ENCODE measurements at regions not wholly inside any gene's neighbourhood (a gene's known extent, or its start where the extent isn't known, plus 50 kb on each side); places are given as distances from the start of the nearest gene placed in this dataset.
A peak's percentile ranks its signal among the peaks of the same experiment; 100 is the strongest.
"Not testable (repeated sequence)": the region's sequence is repeated elsewhere in the genome, so short reads cannot be mapped to it uniquely, and the experiment has no call there.

DNA sequence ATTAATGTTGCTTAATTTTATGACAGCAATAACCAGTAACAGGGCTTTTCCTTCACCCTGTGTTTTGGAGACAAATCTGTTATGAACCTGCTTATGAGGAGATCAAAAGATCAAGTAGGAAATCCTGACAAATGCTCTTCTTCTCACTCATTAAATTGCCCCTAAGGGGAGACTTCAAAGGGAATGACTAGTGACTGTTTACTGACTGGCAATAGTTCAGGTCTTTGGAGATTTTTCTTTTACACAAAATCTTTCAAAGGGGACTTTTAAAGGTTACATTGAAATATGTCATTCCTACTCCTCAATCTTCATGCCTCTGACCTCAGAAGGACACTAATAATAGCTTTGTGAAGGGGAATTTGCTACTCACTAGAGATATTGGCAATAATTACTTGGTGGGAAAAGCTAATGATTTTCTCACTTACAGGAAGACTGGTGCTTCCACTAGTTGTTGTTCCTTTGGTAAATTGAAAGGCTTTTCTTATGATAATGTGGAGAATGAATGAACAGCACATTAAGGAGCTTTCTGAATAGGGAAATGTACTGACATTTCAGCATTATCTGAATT lies 292.9 kb upstream of the CA10 start:
- no peak for DNase-seq (ENCODE audit: low read depth in 2 of 3, low spot score in 1 of 3)

DNA sequence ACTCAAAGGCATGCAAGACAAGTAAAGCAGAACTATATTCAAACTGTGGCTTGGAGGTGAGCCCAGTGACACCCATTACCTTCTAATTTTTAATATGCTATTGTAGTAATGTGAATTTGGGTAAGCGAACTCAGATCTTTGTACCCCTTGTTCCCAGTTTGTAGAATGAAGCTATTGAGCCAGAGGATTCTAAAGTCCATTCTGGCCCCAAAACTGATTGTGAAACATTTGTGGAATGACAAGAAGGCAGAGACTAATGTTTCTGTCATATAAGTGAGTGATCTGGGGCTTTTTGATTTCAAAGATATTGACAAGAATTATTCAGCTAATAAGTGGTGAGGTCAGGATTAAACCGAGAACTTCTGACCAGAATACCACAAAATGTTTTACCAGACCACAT lies 283.8 kb upstream of the CA10 start:
- DNase-seq (ENCODE audit: low read depth in 2 of 3, low spot score in 1 of 3): no peak

DNA sequence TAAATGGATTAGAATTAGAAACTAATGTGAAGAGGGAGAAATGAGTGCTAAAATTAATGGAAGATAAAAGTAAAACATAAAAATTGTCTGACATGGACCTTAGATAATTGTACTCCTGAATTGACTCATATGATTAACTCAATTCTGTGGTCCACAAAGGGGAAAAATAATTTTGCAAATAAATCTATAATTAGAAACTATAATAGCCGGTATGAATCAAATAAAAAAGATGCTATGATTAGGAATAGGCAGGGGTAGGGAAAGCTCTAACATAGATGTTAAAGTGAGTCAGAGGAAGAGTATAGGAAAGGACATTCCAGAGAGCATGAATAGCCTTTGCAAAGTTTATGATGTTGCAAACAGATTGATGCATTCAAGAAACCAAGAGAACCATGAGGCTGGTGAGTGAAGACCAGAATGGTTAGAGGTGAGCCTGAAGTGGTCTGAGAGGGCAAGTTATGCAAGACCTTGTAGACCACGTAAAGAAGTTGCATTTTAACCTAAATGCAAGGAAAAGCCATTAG lies 262.1 kb upstream of the CA10 start:
- no peak for DNase-seq (ENCODE audit: low read depth in 2 of 3, low spot score in 1 of 3)

DNA sequence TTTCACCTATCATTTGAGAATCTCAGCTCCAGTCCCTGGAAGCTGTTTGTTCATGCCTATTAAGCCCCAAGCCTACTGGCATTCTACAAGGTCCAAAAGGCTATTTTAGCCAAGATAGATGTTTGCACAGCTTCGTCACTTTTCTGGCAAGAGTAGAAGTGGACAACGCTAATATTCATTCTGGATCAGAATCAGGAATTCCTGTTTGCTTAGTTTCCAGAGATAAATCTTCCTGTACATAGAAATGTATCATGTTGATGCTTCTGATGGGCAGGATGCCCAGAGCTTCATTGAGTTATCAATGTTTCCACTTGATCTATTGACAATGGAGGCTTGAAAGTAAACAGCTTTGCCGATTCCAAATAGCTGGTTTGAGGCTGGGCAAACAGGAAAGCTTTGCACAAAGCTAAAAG lies 260.7 kb upstream of the CA10 start:
- DNase-seq (ENCODE audit: low read depth in 2 of 3, low spot score in 1 of 3): no peak

DNA sequence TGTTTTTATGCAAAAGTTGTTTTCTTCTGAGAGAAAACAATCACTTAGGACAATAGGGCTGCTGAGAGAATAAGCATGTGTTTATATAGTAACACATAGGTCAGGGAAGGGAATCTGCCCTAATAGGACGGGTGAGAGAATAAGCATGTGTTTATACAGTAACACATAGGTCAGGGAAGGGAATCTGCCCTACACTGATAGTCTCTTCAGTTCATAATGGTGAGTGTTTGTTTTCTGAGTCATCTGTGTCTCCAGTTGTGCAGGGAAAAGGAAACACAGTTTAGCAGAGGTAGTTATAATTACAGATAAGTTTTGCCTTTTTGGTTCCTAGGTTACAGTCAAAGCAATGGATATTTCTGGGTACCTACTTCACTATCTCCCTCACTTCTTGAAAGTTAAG lies 252.3 kb upstream of the CA10 start:
- DNase-seq (ENCODE audit: low read depth in 2 of 3, low spot score in 1 of 3): no peak

DNA sequence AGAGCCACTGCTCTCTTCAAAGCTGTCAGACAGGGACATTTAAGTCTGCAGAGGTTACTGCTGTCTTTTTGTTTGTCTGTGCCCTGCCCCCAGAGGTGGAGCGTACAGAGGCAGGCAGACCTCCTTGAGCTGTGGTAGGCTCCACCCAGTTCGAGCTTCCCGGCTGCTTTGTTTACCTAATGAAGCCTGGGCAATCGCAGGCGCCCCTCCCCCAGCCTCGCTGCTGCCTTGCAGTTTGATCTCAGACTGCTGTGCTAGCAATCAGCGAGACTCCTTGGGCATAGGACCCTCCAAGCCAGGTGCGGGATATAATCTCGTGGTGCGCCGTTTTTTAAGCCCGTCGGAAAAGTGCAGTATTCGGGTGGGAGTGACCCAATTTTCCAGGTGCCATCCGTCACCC lies 250.7 kb upstream of the CA10 start:
- DNase-seq (ENCODE audit: low read depth in 2 of 3, low spot score in 1 of 3): not testable (repeated sequence)

DNA sequence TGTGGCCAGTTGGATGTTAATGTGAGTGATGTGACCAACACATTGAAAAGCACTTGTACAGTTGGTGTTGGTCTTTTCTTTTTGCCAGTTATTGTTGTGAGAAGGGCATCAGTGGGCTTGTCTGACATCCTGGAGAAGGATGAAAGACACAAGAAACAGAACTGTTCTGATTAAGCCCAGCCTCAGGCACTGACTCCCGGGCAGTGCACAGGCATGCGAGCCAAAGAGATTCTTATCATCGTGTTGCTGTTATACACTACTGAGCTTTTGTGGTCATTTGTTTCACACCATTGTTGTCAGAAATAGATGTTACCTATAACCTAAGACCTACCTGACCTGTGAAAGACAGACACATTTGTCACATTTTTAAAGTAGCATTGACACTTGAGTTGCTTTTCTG lies 236.8 kb upstream of the CA10 start:
- no peak for DNase-seq (ENCODE audit: low read depth in 2 of 3, low spot score in 1 of 3)

DNA sequence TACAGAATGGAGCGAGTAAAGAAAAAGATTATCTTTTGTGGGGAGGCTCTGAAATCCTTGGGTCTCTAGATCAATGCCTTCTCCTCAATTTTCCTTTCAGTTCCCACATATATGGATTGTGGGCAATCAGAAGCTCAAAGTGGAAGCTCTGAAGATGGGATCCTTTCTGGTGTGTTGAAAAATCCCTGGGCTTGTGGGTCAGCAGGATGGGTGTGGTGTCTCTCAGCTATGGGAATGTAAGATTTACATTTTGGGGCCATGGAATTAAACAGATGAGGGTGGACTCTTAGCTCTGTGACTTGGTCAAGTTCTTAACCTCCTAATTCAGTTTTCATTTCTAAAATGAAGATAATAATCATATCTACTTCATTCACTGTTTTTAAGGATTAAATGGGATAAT lies 231.9 kb upstream of the CA10 start:
- DNase-seq (ENCODE audit: low read depth in 2 of 3, low spot score in 1 of 3): no peak

DNA sequence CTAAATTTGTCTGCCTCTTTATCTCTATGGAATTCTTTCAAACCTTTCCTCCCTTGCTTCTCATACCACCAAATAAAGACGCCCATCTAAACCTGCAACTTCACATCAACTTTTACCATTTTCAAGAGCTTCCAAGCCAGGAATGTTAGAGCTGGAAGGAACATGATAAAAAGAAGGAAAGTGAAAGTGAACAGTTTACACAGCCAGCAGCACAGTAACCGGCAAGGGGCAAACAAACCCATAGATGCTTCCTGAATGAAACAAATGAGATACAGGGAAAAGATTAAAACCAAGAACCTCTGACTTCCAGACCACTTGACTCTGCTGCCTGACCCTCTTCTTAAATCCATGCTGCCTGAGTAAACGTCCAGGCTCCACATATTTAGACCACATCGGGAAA lies 231.1 kb upstream of the CA10 start:
- no peak for DNase-seq (ENCODE audit: low read depth in 2 of 3, low spot score in 1 of 3)

DNA sequence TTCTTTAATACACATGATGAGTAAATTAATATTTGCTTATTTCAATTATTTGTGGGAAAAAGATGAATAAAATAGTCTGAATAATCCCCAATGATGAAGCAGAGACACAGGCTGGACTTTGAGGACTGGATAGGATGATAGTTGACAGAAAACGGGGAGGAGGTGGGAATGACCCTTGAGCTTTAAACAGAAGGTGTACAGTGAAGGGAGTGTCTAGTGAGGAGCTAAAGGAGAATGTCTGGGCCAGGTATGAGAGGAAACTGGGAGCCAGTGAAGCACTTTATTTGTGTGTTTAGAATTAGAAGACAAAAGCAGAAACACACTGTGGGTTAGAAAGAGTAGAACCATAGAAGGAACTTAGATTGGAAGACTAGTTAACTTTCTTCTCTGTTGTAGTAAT lies 230.4 kb upstream of the CA10 start:
- no peak for DNase-seq (ENCODE audit: low read depth in 2 of 3, low spot score in 1 of 3)

DNA sequence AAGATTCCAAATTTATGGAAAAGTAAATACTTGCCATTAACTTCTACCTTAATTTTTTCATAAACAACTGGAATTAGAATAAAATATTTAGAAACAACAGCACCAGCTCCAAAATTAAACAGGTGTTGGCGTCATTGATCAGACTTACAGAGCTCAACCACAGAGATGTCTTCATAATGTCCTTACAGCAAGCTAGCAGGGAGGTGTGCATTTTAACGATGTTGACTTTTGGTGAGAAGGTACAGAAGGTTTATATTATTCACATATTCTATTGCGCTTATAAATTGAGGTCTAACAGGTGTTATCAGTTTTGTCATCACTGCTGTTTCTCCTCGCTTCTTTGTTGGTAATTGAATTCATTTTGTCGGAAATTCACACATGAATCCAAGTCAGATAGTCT lies 226.2 kb upstream of the CA10 start:
- no peak for DNase-seq (ENCODE audit: low read depth in 2 of 3, low spot score in 1 of 3)

DNA sequence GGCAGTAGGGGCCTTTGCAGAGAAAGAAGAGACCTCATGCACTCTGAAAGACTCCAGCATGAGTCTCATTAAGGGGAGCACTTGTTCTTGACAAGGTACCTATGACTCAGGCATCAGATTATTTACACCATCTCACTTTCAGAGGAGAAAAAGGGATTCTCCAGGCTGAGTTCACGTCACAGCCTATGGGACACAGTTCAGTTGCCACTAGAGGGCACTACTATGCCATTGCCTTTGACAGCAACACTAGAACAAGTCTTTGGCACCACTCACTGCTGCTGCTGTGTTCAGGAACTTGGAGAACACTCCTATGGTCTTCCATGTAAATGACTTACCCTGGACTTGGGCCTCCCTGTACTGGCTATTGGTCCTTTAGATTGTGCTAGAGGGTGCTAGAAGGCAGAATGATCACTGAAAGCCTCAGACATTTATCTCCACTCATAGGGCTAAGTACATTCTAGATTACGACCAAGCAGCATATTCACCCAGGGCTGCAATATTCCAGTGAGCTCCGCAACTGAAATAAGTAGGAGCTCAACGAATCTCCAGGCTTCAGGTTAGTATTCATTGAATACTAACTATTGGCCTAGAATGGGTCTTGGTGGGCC lies 225.1 kb upstream of the CA10 start:
- DNase-seq (ENCODE audit: low read depth in 2 of 3, low spot score in 1 of 3): peak in 2 of 3 donors; percentile 5 to 12

DNA sequence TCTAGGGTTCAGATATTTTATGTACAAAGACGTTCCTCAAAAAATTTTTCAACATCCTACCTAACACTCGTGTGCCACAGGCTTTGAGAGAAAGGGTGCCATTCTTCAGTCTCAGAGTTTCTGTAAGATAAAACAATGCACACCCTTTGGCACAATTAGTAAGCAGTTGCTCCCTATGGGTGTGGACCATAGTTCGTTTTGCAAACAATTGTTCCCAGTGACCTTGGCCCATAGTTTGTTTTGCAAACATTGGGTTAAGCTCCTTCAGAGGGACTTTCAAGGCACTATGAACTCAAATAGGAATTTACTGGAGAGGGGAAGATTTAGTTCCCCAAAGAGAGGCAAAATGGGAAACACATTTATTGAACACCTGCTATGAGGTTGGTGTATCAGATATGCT lies 220.3 kb upstream of the CA10 start:
- DNase-seq (ENCODE audit: low read depth in 2 of 3, low spot score in 1 of 3): no peak

DNA sequence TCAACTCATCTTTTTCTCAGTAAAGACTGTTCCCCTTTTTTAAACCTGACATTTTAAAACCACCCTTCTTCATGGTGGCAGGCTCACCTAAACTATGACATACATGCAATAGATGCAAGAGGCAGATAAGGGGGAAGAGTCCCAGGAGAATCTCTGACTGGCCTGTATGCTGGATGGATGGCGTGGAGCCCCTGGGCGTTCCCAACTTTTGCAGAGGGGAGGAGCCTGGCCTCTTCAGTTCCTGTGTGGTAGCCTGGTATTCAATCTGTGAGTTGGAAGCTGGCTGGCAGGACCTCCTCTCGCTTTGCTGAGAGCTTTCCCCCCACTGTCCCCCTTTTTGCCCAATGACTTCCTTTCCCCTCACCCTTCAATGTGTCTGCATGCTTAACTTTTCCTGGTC lies 217.6 kb upstream of the CA10 start:
- DNase-seq (ENCODE audit: low read depth in 2 of 3, low spot score in 1 of 3): no peak

DNA sequence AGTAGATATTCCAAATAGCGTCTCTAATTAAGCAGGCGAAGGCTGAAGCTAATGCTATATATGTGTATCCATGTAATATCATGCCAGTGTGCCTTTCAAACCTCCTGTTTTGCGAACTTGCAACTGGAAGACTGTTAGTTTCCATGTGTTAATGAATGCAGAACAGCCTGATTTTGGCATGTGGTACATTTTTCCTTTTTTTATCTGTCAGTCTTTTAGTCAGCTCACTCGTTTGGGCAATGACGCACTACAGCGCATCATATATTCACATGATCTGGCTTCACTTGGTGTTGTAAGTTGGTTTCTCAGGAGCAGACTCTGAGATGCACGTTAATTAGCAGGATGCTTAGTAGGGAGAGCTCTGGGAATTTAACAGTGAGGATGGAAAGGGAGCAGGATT lies 210.4 kb upstream of the CA10 start:
- no peak for DNase-seq (ENCODE audit: low read depth in 2 of 3, low spot score in 1 of 3)

DNA sequence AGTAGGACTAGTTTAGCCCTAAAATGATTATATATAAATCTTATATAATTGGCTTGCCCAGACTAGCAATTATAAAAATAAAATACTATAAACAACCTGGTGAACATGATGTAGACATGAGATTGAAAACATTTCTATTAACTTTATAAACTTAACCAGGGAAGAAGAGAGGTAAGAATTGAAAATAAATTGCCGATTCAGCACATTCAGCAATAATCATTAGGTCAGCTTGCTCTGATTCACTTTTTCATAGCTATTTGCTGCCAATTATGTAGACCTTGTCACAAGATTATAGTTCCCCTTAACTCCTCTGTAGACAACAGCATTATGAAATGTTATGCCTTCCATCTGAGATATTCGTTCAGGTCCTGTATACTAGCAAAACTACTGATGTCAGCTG lies 199.3 kb upstream of the CA10 start:
- DNase-seq (ENCODE audit: low read depth in 2 of 3, low spot score in 1 of 3): no peak

DNA sequence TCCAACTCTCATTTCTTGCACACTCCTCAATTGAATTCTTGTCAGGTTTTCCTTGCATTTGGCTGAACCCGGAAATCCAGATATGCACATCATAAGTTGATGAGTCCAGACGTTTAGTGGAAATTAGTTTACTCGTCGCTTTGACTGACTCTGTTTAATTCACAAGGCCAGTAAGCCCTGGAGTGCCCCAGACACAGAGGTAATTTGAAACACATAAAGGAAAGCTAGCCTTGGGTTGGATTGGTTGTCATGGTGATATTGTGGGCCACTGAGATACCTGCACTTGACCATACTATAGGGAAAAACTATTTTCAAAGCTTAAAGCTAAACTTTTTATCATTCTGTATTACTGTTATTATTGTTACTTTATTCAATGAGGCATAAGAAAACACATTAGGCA lies 178.3 kb upstream of the CA10 start:
- no peak for DNase-seq (ENCODE audit: low read depth in 2 of 3, low spot score in 1 of 3)

DNA sequence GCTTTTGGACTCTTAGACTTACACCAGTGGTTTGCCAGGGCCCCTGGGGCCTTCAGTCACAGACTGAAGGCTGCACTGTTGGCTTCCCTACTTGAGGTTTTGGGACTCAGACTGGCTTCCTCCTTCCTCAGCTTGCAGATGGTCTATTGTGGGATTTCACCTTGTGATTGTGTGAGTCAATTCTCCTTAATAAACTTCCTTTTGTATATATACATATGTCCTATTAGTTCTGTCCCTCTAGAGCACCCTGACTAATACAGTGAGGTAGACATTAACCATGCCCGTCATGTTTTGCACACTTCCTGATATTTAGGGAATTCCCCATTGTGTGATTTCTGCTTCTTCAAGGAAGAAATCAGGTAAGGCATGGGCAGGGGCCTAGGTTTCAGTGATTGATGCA lies 147.8 kb upstream of the CA10 start:
- no peak for DNase-seq (ENCODE audit: low read depth in 2 of 3, low spot score in 1 of 3)

DNA sequence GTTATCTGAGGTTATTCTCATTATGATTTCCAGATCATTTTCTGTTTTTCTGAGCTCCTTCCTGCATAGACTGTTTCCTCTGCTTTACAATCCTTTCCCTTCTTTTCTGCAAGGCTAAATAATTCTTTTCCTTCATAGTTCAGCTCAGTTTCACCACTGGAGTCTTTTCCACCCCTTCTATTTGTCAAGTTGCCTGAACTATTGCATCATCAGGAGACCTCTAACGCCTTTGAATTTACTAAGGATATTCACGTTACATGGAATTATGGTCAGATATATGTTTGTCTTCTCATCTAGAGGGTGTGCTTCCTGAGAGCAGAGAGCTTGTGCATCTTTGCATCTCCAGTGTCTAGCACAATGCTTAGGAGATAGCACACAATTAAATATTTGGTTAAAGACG lies 140.4 kb upstream of the CA10 start:
- no peak for DNase-seq (ENCODE audit: low read depth in 2 of 3, low spot score in 1 of 3)

DNA sequence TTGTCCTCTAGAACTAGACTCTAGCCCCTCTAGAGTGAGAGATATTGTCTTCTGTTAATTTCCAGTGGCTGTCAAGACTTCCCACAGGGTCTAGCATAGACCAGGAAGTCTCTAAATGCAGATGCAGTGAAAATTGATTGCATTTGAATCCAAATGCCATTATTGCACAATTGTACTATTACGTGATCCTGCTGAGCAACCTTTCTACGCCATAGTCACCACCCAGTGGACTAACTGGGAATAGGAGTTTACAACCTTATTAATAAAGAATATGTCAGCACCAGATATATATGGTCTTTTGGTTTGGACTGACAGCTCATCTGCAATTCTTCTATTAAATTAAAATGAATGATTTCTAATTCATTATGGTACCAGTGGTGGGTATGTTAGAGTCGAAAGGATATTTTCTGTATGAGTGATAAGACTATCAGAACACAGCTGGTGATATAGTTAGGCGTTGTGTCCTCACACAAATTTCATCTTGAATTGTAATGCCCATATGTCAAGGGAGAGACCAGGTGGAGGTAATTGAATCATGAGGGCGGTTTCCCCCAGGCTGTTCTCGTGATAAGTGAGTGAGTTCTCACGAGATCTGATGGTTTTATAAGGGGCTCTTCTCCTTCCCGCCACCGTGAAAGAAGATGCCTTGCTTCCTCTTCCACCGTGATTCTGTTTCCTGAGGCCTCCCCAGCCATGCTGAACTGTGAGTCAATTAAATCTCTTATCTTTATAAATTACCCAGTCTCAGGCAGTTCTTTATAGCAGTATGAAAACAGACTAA lies 138.9 kb upstream of the CA10 start:
- no peak for DNase-seq (ENCODE audit: low read depth in 2 of 3, low spot score in 1 of 3)

DNA sequence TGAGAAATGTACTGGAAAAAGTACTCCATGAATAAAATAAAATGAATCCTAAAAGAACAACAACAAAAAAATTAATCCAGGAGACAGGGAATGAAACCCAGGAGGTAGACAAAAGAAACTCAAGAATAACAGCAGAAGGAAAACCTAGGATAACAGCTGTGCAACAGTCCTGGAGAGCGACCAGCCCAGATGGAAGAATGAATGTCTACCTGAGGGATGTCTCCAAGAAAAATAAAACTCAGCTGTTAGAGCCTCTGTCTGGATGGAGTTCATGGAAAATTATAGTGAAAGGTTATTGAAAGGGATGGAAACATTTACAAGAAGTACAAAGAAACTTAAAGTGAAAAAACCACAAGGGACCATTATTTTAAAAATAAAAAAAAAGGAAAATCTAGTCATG lies 135.8 kb upstream of the CA10 start:
- DNase-seq (ENCODE audit: low read depth in 2 of 3, low spot score in 1 of 3): no peak

DNA sequence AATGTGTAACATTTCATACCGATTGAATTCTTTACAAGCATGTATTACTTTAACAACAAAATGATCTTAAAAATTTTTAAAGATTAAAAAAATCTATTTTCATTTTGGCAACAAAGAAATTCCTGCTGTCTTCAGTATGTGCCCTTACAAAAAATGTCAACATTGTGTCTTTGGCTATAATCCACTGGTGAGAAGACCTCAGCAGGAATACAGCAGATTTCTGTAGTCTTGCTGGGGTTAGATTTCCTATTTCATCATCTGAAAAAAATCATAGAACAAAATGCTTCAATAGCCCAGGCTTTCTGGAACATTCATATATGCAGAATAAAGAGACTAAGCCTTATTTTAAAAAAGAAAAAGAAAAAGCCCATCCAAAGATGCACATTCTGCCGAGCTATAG lies 129.1 kb upstream of the CA10 start:
- DNase-seq (ENCODE audit: low read depth in 2 of 3, low spot score in 1 of 3): no peak

DNA sequence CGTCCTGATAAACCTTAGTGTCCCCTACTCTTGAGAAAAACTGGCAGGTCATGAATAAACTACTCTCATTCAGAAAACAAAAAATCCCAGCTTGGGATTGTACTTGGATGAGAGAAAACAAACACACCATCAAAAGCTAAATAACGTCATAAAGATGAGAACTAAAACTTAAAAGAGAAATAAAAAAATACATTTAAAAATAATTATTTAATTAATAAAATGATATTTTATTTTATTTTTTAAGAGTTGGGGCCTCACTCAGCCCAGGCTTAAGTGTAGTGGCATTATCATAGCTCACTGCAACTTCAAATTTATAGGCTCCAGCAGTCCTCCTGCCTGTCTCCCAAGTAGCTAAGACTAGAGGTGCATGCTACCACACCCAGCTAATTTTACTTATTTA lies 125.4 kb upstream of the CA10 start:
- no peak for DNase-seq (ENCODE audit: low read depth in 2 of 3, low spot score in 1 of 3)

Measured in stimulated activated CD4-positive, alpha-beta T cell treated with anti-CD3 and anti-CD28 coated beads, Interleukin-12 subunit alpha, Interleukin-12 subunit beta, amount 100 ng/mL, for 48 hours (primary cell).